DOHH2 (cell line): ENCODE measurements at regions not wholly inside any gene's neighbourhood (a gene's known extent, or its start where the extent isn't known, plus 50 kb on each side); places are given as distances from the start of the nearest gene placed in this dataset.

Experiments
- EZH2phosphoT487 ChIP-seq: fragments of 200-600 bp; sonication (generic); IDR thresholded peaks from 2 replicates; pipeline ENCODE4 v1.6.1; 2017; ENCODE audit warnings: borderline replicate concordance, mild to moderate bottlenecking, antibody characterized with exemption, low read length, moderate library complexity, mixed read lengths
- TF ChIP-seq, protein P1 (sequence below): fragments of 200-600 bp; sonication (generic); IDR thresholded peaks from one replicate; pipeline ENCODE4 v1.5.1; 2014; ENCODE audit warnings: antibody characterized with exemption, mild to moderate bottlenecking, low read depth, low read length; ENCODE audit not compliant: poor library complexity, severe bottlenecking

DNA sequence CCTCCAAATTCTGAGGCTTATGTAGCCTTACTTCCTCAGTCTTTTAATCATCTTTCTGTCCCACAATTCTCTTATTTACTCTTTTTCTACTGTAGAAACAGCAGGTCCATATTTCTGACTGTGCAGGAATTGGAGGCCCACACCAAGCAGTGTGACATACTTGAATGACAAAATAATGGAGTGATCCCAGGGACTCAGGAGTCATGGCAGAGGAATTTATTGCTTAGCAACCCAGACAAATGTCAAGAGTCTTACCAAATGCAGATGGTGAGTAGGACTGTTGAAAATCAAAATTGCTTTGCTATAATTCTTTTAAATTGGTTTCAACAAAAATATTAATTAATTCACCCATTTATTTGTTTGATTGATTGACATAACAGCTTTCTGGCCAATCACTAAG is 59.9 kb downstream of the HTR1B start:
- TF ChIP-seq, protein P1, sequence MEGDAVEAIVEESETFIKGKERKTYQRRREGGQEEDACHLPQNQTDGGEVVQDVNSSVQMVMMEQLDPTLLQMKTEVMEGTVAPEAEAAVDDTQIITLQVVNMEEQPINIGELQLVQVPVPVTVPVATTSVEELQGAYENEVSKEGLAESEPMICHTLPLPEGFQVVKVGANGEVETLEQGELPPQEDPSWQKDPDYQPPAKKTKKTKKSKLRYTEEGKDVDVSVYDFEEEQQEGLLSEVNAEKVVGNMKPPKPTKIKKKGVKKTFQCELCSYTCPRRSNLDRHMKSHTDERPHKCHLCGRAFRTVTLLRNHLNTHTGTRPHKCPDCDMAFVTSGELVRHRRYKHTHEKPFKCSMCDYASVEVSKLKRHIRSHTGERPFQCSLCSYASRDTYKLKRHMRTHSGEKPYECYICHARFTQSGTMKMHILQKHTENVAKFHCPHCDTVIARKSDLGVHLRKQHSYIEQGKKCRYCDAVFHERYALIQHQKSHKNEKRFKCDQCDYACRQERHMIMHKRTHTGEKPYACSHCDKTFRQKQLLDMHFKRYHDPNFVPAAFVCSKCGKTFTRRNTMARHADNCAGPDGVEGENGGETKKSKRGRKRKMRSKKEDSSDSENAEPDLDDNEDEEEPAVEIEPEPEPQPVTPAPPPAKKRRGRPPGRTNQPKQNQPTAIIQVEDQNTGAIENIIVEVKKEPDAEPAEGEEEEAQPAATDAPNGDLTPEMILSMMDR: no peak
- no peak for TF ChIP-seq EZH2phosphoT487
